IPS-NIHi11 (cell line): ENCODE measurements at regions not wholly inside any gene's neighbourhood (a gene's known extent, or its start where the extent isn't known, plus 50 kb on each side); places are given as distances from the start of the nearest gene placed in this dataset.
"Not testable (repeated sequence)": the region's sequence is repeated elsewhere in the genome, so short reads cannot be mapped to it uniquely, and the experiment has no call there.

Source experiments
- DNase-seq: peaks from one replicate; pipeline ENCODE4 v3.0.0; 2012; ENCODE audit warnings: mixed read lengths, low spot score

DNA sequence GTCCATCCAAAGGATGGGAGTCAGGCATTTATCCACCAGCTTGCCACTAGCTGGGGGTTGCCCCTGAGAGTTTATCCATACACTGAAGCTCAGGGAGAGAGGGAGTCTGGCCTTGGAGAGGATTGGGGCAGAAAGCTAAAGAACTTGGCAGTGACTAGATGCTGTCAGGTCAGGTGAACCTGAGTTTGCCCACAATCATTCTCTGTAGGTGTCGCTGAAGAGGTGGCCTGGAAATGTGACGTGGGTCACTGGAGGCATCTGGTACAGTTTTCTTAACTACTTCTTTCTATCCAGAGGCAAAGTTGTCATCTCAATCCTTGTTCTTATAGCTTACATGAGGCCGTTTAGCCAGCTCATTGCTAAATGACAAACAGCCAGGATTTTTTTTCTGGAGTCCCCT, 298.0 kb upstream of the CTNNB1 start:
- DNase-seq, result no peak

DNA sequence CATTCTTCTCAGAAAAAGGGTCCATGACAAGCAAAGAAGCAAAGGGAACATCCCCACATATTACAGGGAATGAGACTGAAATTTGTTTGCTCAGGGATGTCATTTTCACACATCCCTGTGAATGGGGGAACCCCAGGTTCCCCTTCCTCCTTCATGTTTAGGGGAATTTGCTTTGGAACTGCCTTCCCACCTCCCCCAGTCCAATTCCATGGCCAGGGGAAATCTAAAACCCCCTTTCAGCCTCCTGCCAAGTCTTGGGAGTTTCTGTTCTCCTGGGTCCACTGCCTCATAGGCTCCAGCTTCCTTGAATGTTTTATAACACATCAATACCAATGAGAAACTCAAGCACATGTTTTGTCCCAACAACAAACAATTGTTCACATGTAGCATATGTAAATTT, 297.5 kb upstream of the CTNNB1 start:
- no peak for DNase-seq

DNA sequence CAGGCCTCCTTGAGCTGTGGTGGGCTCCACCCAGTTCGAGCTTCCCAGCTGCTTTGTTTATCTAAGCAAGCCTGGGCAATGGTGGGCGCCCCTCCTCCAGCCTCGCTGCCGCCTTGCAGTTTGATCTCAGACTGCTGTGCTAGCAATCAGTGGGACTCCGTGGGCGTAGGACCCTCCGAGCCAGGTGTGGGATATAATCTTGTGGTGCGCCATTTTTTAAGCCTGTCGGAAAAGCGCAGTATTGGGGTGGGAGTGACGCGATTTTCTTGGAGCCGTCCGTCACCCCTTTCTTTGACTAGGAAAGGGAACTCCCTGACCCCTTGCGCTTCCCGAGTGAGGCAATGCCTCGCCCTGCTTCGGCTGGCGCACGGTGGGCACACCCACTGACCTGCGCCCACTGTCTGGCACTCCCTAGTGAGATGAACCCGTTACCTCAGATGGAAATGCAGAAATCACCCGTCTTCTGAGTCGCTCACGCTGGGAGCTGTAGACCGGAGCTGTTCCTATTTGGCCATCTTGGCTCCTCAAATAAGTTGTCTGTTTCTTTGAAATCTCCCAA, 291.3 kb upstream of the CTNNB1 start:
- DNase-seq, result not testable (repeated sequence)

DNA sequence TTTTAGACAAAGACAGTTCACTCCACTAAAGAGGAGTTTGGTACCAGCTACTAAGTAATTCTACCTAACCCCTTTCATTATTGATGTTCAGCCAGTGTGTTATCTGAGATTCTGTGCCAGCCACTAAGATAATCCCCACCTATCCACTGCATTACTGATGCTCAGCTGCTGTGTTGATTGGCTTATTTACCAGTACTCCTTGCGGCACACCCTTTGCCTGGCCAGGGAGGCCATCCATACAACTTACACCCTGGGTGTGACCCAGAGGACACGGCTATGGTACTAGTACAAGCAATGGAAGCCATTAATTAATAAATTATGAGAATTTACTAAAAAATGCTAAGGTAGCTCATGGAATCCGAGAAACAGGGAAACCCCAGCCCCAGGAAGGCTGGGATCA, 290.7 kb upstream of the CTNNB1 start:
- peak; percentile 33 for DNase-seq

- DNase-seq, result no peak
These were observed 288.0 kb upstream of the CTNNB1 start for GRCh38 chr3:40911264-40911663.

GRCh38 chr3:40911928-40912327, 287.4 kb upstream of the CTNNB1 start:
- DNase-seq, result no peak

GRCh38 chr3:40912461-40912860, 286.8 kb upstream of the CTNNB1 start:
- no peak for DNase-seq

GRCh38 chr3:40913192-40913591, 286.1 kb upstream of the CTNNB1 start:
- no peak for DNase-seq

- DNase-seq, result no peak
These were observed 285.7 kb upstream of the CTNNB1 start for GRCh38 chr3:40913641-40914040.

DNA sequence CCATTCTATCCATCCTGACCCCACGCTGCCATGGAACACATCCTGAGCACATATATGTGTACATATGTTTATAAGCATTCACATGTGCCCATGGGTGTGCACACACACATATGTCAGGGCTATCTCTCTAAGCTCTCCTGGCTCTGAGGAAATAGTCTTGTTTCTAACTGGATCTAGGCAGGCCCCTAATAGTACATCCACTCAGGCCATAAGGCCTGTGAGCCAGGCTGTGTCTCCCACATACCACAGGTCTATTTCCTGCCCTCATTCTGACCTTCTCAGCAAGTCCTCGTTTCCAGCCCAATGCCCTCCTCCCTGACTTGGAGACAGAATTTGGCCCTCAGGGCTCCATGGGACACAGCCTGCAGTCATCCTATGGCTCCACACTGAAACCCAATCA, 284.8 kb upstream of the CTNNB1 start:
- DNase-seq, result no peak

DNA sequence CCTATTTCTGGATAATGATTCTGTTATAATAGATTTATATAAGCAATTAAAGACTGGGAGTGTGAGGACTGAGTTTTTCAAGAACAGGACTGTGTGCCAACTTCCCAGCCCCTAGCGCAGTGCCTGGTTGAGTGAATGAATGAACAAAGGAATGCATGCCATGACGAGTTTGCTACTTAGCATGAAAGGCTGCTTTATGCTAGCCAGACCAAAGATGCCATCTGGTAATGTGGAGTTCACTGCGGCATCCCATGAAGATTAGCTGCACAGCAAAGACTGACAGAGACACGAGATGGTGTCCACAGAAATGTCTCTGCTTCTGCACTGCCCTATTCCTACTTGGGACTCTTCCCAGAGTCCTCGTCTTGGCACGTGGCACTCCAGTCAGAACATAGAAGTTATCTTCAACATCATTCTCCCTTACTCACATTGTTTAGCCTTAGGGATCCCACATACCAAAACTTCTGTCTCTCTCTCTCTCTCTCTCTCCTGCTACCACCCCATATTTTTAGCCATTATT, 283.9 kb upstream of the CTNNB1 start:
- DNase-seq, result no peak

GRCh38 chr3:40920041-40920440, 279.3 kb upstream of the CTNNB1 start:
- DNase-seq, result peak; percentile 54

DNA sequence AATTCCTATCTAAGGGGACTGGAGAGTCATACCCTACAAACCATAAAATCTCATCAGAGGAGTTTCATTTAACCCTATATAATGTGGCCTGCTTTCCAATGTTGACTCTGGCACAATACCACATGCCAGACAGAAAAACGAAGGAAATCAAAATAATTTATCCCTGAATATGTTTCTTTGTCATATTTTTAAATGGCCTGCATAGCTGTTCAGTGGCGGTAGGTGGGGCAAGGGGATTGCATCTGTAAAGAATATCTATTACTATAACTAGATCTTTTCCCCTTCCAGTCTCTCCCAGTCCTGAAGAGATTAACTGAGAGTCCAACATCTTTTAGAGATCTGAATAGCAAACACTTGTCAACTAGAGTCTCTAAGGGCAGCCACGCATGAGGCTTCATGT, 278.1 kb upstream of the CTNNB1 start:
- DNase-seq, result no peak

GRCh38 chr3:40923143-40923542, 276.2 kb upstream of the CTNNB1 start:
- DNase-seq, result no peak

DNA sequence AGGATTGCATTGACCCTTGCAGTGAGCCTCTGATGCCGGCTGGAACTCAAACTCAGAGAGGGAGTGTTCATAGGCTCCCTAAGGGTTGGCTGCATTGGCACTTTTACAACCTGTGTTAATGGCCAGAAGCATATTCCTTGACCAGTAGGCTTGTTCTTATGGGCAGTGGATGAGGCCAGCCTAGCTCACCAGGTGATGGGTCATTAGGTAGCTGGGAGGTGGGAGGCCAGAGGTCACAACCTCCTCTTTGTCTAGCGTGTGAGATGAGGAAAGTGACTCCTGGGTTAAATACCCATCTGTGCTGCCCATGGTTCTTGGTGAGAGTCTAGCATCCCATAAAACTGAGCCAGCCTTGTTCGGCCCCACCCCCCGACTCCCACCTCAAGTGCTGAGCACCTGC, 275.7 kb upstream of the CTNNB1 start:
- DNase-seq, result no peak

DNA sequence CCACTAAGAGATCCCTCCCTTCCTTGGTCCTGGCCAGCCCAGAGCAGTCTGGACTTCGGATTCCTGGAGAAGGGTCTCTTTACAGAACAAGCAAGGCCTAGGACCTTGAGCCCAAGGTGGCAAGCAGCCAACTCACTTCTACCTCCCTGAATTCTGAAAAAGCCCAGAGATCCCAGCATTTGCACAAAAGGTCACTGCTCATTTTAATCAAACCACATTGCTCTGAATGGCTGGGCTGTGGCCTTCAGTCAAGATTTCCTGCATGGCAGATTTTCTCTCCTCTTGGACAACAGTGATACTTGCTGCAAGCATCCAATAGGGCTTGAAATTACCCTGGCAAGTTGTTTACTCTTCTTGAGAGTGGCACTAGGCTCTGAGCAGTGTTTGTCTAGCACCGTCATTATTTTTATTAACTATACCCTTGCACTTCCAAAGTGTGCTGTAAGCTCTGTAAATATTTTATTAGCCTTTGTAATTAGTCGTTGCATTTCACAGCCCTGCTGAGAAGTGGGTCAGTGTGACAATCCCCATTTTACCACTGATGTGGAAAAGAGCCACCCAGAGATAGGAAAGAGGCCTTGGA, 274.7 kb upstream of the CTNNB1 start:
- no peak for DNase-seq

- no peak for DNase-seq
These were observed 274.1 kb upstream of the CTNNB1 start for GRCh38 chr3:40925231-40925630.

DNA sequence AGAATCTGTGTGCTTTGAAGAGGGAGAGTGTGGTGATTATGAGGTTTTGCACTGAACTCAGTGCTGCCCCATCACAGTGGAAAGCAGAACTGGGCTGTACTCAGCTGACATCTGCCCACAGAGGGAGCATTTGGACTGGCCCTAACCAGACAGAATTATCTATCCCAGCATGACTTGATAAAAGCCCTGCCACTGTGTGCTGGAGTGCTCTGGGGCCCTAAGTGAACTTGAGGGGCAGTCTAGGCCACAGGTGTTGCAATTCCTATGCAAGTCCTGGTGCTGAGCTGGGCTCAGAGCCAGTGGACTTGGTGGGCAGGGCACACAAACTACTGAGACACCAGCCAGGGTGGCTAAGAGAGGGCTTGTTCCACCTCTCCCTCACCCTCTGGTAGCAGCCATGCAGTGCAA, 269.2 kb upstream of the CTNNB1 start:
- DNase-seq, result no peak

- no peak for DNase-seq
These were observed 268.5 kb upstream of the CTNNB1 start for GRCh38 chr3:40930756-40931155.

- no peak for DNase-seq
These were observed 260.7 kb upstream of the CTNNB1 start for GRCh38 chr3:40938591-40938990.

- DNase-seq, result no peak
These were observed 260.1 kb upstream of the CTNNB1 start for GRCh38 chr3:40939030-40939740.

GRCh38 chr3:40939741-40940130, 259.6 kb upstream of the CTNNB1 start:
- no peak for DNase-seq

DNA sequence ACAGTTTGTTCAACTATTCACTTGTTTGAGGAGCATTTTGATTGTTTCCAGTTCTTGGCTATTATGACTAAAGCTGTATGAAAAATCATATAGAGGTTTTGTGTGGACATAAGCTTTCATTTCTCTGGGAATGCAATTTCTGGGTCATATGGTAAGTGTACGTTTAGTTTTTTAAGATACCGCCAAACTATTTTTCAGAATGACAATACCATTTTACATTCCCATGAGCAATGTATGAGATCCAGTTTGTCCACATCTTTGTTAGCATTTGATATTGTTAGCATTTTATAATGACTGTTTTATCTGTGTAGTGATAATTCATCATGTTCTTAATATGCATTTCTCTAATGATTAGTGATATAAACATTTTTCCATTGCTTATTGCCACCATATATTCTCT, 258.7 kb upstream of the CTNNB1 start:
- no peak for DNase-seq

DNA sequence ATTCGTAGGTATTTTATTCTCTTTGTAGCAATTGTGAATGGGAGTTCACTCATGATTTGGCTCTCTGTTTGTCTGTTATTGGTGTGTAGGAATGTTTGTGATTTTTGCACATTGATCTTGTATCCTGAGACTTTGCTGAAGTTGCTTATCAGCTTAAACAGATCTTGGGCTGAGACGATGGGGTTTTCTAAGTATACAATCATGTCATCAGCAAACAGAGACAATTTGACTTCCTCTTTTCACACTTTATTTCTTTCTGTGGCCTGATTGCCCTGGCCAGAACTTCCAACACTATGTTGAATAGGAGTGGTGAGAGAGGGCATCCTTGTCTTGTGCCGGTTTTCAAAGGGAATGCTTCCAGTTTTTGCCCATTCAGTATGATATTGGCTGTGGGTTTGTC, 252.3 kb upstream of the CTNNB1 start:
- not testable (repeated sequence) for DNase-seq
